ENCODE measurements at regions not wholly inside any gene's neighbourhood (a gene's known extent, or its start where the extent isn't known, plus 50 kb on each side); places are given as distances from the start of the nearest gene placed in this dataset.

DNA sequence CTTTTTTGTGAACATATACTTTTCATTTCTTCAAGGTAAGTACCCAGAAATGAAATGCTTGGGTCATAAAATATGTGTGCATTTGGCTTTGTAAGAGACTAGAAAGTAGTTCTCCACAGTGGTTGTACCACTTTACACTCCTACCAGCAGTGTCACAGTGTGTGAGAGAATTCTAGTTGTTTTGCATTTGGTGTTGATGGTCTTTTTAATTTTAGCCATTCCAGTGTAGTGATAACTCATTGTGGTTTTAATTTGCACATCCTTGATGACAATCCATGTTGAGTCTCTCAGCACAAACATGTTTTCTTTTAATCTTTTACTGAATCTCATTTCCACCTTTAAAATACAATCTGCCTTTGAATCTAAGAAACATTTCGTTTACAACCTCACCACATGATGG is 402.5 kb upstream of the ETAA1 start:
- DNase-seq (no peak), ATAC-seq (ENCODE audit: low read depth) (no peak)
- Histone ChIP-seq H3K4me3 (ENCODE audit: control extremely low read depth in 1 of 5, extremely low read depth in 1 of 5, insufficient read depth in 1 of 5, low read depth in 2 of 5, low read length in 4 of 5) (no peak overlapping the region), H3K79me2 (ENCODE audit: control insufficient read depth, insufficient read depth, low read length) (no peaks in the 10 kb centered on the region), H3K4me1 (ENCODE audit: control insufficient read depth in 2 of 2, insufficient read depth in 2 of 2, low read length in 2 of 2) (no peaks in the 10 kb centered on the region), H2AFZ (ENCODE audit: insufficient read depth, low read depth, low read length, poor library complexity, severe bottlenecking) (no peak overlapping the region), H3K4me2 (replicated peaks; ENCODE audit: low read depth, low read length, poor library complexity, severe bottlenecking) (no peak overlapping the region), H4K20me1 (ENCODE audit: control insufficient read depth, insufficient read depth, low read length, poor library complexity, severe bottlenecking) (no peaks in the 10 kb centered on the region), H3K36me3 (replicated peaks in 1 of 2; ENCODE audit: control extremely low read depth in 1 of 2, control insufficient read depth in 1 of 2, extremely low read depth in 1 of 2, insufficient read depth in 2 of 2, low read length in 1 of 2) (no peaks in the 10 kb centered on the region), H3K27me3 (replicated peaks in 1 of 4; ENCODE audit: control extremely low read depth in 1 of 4, control insufficient read depth in 3 of 4, insufficient read depth in 4 of 4, low read length in 3 of 4) (no peaks in the 10 kb centered on the region), H3K9me3 (ENCODE audit: control extremely low read depth in 1 of 3, control insufficient read depth in 2 of 3, insufficient read depth in 1 of 3, low read length in 2 of 3) (no peaks in the 10 kb centered on the region), H3K27ac (ENCODE audit: low read length in 2 of 2) (no peak overlapping the region), H3K9ac (ENCODE audit: low read length) (no peak overlapping the region)
- no CpG with 5 or more reads among the region's 1 CpG for WGBS (ENCODE audit: insufficient coverage)
- ChIA-PET CTCF (no interaction called here), POLR2A (no interaction called here)
- no peaks in the 10 kb centered on the region for H3K27me3 Mint-ChIP-seq
- H3K4me3 Mint-ChIP-seq: no peak overlapping the region
- H3K4me1 Mint-ChIP-seq: no peaks in the 10 kb centered on the region
- peaks cover 4% of the 10 kb centered on the region for H3K9me3 Mint-ChIP-seq (ENCODE audit: insufficient read depth)
- intact Hi-C loops (cut with micrococcal nuclease): no loop called here
- no peak for TF ChIP-seq EZH2 (IDR thresholded peaks at IDR 0.05; ENCODE audit: borderline replicate concordance, insufficient read depth, low read depth, low read length, poor library complexity, severe bottlenecking)
- TF ChIP-seq, protein P1, sequence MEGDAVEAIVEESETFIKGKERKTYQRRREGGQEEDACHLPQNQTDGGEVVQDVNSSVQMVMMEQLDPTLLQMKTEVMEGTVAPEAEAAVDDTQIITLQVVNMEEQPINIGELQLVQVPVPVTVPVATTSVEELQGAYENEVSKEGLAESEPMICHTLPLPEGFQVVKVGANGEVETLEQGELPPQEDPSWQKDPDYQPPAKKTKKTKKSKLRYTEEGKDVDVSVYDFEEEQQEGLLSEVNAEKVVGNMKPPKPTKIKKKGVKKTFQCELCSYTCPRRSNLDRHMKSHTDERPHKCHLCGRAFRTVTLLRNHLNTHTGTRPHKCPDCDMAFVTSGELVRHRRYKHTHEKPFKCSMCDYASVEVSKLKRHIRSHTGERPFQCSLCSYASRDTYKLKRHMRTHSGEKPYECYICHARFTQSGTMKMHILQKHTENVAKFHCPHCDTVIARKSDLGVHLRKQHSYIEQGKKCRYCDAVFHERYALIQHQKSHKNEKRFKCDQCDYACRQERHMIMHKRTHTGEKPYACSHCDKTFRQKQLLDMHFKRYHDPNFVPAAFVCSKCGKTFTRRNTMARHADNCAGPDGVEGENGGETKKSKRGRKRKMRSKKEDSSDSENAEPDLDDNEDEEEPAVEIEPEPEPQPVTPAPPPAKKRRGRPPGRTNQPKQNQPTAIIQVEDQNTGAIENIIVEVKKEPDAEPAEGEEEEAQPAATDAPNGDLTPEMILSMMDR (IDR thresholded peaks at IDR 0.05): no peak
- H3K27ac Mint-ChIP-seq: no peak overlapping the region

DNA sequence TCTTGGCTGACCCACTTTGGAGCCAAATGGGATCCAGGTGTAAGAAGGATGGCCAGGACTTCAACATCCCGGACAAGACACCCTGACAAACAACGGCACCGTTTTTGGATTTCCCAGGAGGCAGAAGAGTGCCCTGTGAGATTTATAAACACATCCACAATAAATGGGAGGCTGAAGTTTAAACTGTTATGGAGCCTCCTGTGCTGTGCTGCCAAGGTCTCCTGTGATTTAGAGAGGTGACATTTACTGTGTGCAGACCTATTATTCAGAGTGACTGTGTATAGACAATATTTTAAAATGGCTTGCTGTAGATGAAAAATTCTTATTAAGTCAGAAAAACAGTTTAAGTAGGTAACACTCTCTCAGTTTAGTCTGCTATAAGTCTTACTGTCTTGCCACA is 401.5 kb upstream of the ETAA1 start:
- POLR2A ChIA-PET: no interaction called here

More for the DNA sequence above, 401.5 kb upstream of the ETAA1 start:
- Mint-ChIP-seq H3K27me3 (no peaks in the 10 kb centered on the region), H3K9me3 (ENCODE audit: insufficient read depth) (peaks cover 4% of the 10 kb centered on the region), H3K4me1 (no peaks in the 10 kb centered on the region), H3K4me3 (no peak overlapping the region), H3K27ac (no peak overlapping the region)
- no peaks in the 10 kb centered on the region for H3K4me1 ChIP-seq (ENCODE audit: control insufficient read depth in 2 of 2, insufficient read depth in 2 of 2, low read length in 2 of 2)
- H3K4me3 ChIP-seq (ENCODE audit: control extremely low read depth in 1 of 5, extremely low read depth in 1 of 5, insufficient read depth in 1 of 5, low read depth in 2 of 5, low read length in 4 of 5): no peak overlapping the region
- CTCF ChIA-PET: no interaction called here
- intact Hi-C loops (cut with micrococcal nuclease): no loop called here
- no peak overlapping the region for H3K4me2 ChIP-seq (replicated peaks; ENCODE audit: low read depth, low read length, poor library complexity, severe bottlenecking)
- DNase-seq (no peak), ATAC-seq (ENCODE audit: low read depth) (no peak)
- H3K9ac ChIP-seq (ENCODE audit: low read length): no peak overlapping the region
- H3K27ac ChIP-seq (ENCODE audit: low read length in 2 of 2): no peak overlapping the region
- no peaks in the 10 kb centered on the region for H3K79me2 ChIP-seq (ENCODE audit: control insufficient read depth, insufficient read depth, low read length)
- WGBS (ENCODE audit: insufficient coverage): no CpG with 5 or more reads among the region's 3 CpGs
- H4K20me1 ChIP-seq (ENCODE audit: control insufficient read depth, insufficient read depth, low read length, poor library complexity, severe bottlenecking): no peaks in the 10 kb centered on the region
- no peak overlapping the region for H2AFZ ChIP-seq (ENCODE audit: insufficient read depth, low read depth, low read length, poor library complexity, severe bottlenecking)
- TF ChIP-seq EZH2 (IDR thresholded peaks at IDR 0.05; ENCODE audit: borderline replicate concordance, insufficient read depth, low read depth, low read length, poor library complexity, severe bottlenecking): no peak
- no peaks in the 10 kb centered on the region for H3K9me3 ChIP-seq (ENCODE audit: control extremely low read depth in 1 of 3, control insufficient read depth in 2 of 3, insufficient read depth in 1 of 3, low read length in 2 of 3)
- H3K36me3 ChIP-seq (replicated peaks in 1 of 2; ENCODE audit: control extremely low read depth in 1 of 2, control insufficient read depth in 1 of 2, extremely low read depth in 1 of 2, insufficient read depth in 2 of 2, low read length in 1 of 2): no peaks in the 10 kb centered on the region
- no peaks in the 10 kb centered on the region for H3K27me3 ChIP-seq (replicated peaks in 1 of 4; ENCODE audit: control extremely low read depth in 1 of 4, control insufficient read depth in 3 of 4, insufficient read depth in 4 of 4, low read length in 3 of 4)
